ENCODE measurements at regions not wholly inside any gene's neighbourhood (a gene's known extent, or its start where the extent isn't known, plus 50 kb on each side); places are given as distances from the start of the nearest gene placed in this dataset.

DNA sequence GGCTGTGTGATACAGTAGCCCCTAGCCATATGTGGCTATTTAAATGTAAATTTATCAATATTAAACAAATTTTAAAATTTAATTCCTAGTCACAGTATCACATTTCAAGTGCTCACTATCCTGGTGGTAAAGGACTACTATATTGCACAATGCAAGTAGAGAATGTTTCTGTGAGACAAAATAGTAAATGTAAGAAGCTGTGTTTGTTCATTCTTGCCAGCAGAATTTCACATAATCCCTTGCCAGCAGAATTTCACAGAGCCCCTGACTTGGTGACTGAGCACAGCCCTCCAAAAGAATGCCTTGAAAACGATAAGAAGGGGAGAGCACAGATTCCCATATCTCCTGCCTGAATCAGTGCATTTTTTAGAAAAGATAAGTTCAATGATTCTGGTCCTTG, 75.9 kb upstream of the SELENOP start:
- TF ChIP-seq POLR2A (IDR thresholded peaks at IDR 0.05) (no peak), EP300 (IDR thresholded peaks at IDR 0.05) (no peak)
- TF ChIP-seq, protein P1, sequence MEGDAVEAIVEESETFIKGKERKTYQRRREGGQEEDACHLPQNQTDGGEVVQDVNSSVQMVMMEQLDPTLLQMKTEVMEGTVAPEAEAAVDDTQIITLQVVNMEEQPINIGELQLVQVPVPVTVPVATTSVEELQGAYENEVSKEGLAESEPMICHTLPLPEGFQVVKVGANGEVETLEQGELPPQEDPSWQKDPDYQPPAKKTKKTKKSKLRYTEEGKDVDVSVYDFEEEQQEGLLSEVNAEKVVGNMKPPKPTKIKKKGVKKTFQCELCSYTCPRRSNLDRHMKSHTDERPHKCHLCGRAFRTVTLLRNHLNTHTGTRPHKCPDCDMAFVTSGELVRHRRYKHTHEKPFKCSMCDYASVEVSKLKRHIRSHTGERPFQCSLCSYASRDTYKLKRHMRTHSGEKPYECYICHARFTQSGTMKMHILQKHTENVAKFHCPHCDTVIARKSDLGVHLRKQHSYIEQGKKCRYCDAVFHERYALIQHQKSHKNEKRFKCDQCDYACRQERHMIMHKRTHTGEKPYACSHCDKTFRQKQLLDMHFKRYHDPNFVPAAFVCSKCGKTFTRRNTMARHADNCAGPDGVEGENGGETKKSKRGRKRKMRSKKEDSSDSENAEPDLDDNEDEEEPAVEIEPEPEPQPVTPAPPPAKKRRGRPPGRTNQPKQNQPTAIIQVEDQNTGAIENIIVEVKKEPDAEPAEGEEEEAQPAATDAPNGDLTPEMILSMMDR (IDR thresholded peaks at IDR 0.05): no peak
